Osteocyte (in vitro differentiated cells): ENCODE measurements at regions not wholly inside any gene's neighbourhood (a gene's known extent, or its start where the extent isn't known, plus 50 kb on each side); places are given as distances from the start of the nearest gene placed in this dataset.
A peak's percentile ranks its signal among the peaks of the same experiment; 100 is the strongest.
"Not testable (repeated sequence)": the region's sequence is repeated elsewhere in the genome, so short reads cannot be mapped to it uniquely, and the experiment has no call there.

Experiments used
- DNase-seq: peaks from one replicate; pipeline ENCODE4 v3.0.0; 2021; ENCODE audit warnings: mixed read lengths; ENCODE audit not compliant: unreplicated experiment; ENCODE audit errors: extremely low spot score
- H3K27ac Mint-ChIP-seq: one replicate; pipeline ENCODE4 v1.8.0; 2021; ENCODE audit warnings: mild to moderate bottlenecking, mixed read lengths; ENCODE audit not compliant: unreplicated experiment
- H3K27me3 Mint-ChIP-seq: one replicate; pipeline ENCODE4 v1.8.0; 2021; ENCODE audit warnings: mixed read lengths; ENCODE audit not compliant: unreplicated experiment
- H3K36me3 Mint-ChIP-seq: one replicate; pipeline ENCODE4 v1.8.0; 2021; ENCODE audit warnings: mixed read lengths; ENCODE audit not compliant: unreplicated experiment
- H3K4me1 Mint-ChIP-seq: one replicate; pipeline ENCODE4 v1.8.0; 2021; ENCODE audit warnings: mixed read lengths; ENCODE audit not compliant: unreplicated experiment
- H3K4me3 Mint-ChIP-seq: one replicate; pipeline ENCODE4 v1.8.0; 2021; ENCODE audit warnings: mild to moderate bottlenecking, moderate library complexity, mixed read lengths; ENCODE audit not compliant: unreplicated experiment
- H3K9me3 Mint-ChIP-seq: one replicate; pipeline ENCODE4 v1.8.0; 2021; ENCODE audit warnings: mixed read lengths; ENCODE audit not compliant: unreplicated experiment

DNA sequence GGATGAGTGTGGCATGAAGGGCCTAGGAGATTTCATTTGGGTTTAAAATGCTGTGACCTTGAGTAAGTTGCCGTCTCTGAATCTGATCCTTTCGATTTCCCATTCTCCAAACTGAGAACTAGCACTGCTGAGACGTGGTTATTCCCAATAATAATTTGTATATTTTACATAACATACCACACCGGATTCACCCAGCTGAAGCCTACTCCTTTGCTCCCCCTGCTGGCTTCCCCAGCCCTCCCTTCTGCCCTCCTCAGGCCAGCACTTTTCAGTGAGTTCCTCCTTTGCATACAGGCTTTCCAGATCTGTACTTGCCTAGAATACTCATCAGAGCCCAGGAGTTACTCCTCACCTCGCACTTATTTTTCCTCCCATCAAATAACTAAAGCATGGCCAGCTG is 255.1 kb downstream of the OR4F29 start:
- DNase-seq, H3K9me3 Mint-ChIP-seq, H3K4me3 Mint-ChIP-seq, H3K36me3 Mint-ChIP-seq, H3K27ac Mint-ChIP-seq, H3K27me3 Mint-ChIP-seq, H3K4me1 Mint-ChIP-seq: not testable (repeated sequence)

DNA sequence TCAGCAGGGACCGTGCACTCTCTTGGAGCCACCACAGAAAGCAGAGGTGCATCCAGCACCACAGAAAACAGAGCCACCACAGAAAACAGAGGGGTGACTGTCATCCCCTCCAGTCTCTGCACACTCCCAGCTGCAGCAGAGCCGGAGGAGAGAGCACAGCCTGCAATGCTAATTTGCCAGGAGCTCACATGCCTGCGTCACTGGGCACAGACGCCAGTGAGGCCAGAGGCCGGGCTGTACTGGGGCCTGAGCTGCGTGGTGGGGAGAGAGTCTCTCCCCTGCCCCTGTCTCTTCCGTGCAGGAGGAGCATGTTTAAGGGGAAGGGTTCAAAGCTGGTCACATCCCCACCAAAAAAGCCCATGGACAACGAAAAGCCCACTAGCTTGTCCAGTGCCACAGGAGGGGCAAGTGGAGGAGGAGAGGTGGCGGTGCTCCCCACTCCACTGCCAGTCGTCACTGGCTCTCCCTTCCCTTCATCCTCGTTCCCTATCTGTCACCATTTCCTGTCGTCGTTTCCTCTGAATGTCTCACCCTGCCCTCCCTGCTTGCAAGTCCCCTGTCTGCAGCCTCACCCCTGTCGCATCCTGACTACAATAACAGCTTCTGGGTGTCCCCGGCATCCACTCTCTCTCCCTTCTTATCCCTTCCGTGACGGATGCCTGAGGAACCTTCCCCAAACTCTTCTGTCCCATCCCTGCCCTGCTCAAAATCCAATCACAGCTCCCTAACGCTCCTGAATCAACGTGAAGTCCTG is 260.0 kb downstream of the OR4F29 start:
- H3K9me3 Mint-ChIP-seq, H3K27ac Mint-ChIP-seq, H3K4me3 Mint-ChIP-seq, H3K36me3 Mint-ChIP-seq, H3K27me3 Mint-ChIP-seq, H3K4me1 Mint-ChIP-seq: not testable (repeated sequence)
- peak; percentile 83 for DNase-seq

DNA sequence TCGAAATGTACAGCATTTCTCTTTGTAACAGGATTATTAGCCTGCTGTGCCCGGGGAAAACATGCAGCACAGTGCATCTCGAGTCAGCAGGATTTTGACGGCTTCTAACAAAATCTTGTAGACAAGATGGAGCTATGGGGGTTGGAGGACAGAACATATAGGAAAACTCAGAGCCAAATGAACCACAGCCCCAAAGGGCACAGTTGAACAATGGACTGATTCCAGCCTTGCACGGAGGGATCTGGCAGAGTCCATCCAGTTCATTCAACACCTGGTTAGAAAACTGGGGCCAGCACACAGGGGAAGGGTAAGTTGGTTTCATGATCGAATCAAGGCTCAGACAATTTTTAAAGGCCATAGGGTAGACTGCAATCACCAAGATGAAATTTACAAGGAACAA is 260.8 kb downstream of the OR4F29 start:
- H3K4me3 Mint-ChIP-seq, H3K27ac Mint-ChIP-seq, H3K4me1 Mint-ChIP-seq, H3K27me3 Mint-ChIP-seq, H3K36me3 Mint-ChIP-seq, H3K9me3 Mint-ChIP-seq: not testable (repeated sequence)
- DNase-seq: peak; percentile 15

DNA sequence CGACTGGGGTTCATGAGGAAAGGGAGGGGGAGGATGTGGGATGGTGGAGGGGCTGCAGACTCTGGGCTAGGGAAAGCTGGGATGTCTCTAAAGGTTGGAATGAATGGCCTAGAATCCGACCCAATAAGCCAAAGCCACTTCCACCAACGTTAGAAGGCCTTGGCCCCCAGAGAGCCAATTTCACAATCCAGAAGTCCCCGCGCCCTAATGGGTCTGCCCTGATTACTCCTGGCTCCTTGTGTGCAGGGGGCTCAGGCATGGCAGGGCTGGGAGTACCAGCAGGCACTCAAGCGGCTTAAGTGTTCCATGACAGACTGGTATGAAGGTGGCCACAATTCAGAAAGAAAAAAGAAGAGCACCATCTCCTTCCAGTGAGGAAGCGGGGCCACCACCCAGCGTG is 261.6 kb downstream of the OR4F29 start:
- H3K4me3 Mint-ChIP-seq, H3K27ac Mint-ChIP-seq, H3K4me1 Mint-ChIP-seq, H3K36me3 Mint-ChIP-seq, H3K27me3 Mint-ChIP-seq, H3K9me3 Mint-ChIP-seq: not testable (repeated sequence)
- peak; percentile 76 for DNase-seq

DNA sequence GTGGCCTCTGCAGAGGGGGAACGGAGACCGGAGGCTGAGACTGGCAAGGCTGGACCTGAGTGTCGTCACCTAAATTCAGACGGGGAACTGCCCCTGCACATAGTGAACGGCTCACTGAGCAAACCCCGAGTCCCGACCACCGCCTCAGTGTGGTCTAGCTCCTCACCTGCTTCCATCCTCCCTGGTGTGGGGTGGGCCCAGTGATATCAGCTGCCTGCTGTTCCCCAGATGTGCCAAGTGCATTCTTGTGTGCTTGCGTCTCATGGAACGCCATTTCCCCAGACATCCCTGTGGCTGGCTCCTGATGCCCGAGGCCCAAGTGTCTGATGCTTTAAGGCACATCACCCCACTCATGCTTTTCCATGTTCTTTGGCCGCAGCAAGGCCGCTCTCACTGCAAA is 262.2 kb downstream of the OR4F29 start:
- H3K27ac Mint-ChIP-seq, H3K4me1 Mint-ChIP-seq, H3K27me3 Mint-ChIP-seq, H3K4me3 Mint-ChIP-seq, H3K36me3 Mint-ChIP-seq, H3K9me3 Mint-ChIP-seq: not testable (repeated sequence)
- DNase-seq: peak; percentile 48

DNA sequence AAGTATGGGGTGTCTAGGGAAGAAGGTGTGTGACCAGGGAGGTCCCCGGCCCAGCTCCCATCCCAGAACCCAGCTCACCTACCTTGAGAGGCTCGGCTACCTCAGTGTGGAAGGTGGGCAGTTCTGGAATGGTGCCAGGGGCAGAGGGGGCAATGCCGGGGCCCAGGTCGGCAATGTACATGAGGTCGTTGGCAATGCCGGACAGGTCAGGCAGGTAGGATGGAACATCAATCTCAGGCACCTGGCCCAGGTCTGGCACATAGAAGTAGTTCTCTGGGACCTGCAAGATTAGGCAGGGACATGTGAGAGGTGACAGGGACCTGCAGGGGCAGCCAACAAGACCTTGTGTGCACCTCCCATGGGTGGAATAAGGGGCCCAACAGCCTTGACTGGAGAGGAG is 264.2 kb downstream of the OR4F29 start:
- DNase-seq: peak; percentile 8
- H3K9me3 Mint-ChIP-seq, H3K36me3 Mint-ChIP-seq, H3K4me1 Mint-ChIP-seq, H3K27me3 Mint-ChIP-seq, H3K4me3 Mint-ChIP-seq, H3K27ac Mint-ChIP-seq: not testable (repeated sequence)

DNA sequence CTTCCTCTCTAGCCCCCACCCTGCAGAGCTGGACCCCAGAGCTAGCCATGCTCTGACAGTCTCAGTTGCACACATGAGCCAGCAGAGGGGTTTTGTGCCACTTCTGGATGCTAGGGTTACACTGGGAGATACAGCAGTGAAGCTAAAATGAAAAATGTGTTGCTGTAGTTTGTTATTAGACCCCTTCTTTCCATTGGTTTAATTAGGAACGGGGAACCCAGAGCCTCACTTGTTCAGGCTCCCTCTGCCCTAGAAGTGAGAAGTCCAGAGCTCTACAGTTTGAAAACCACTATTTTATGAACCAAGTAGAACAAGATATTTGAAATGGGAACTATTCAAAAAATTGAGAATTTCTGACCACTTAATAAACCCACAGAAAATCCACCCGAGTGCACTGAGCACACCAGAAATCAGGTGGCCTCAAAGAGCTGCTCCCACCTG is 264.8 kb downstream of the OR4F29 start:
- H3K4me1 Mint-ChIP-seq, H3K27ac Mint-ChIP-seq, H3K9me3 Mint-ChIP-seq, H3K4me3 Mint-ChIP-seq, H3K27me3 Mint-ChIP-seq, H3K36me3 Mint-ChIP-seq: not testable (repeated sequence)
- DNase-seq: peak; percentile 71

DNA sequence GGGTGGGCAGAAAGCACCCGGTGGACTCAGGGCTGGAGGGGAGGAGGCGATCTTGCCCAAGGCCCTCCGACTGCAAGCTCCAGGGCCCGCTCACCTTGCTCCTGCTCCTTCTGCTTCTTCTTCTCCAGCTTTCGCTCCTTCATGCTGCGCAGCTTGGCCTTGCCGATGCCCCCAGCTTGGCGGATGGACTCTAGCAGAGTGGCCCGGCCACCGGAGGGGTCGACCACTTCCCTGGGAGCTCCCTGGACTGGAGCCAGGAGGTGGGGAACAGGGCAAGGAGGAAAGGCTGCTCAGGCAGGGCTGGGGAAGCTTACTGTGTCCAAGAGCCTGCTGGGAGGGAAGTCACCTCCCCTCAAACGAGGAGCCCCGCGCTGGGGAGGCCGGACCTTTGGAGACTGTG is 265.3 kb downstream of the OR4F29 start:
- not testable (repeated sequence) for H3K4me1 Mint-ChIP-seq, H3K27me3 Mint-ChIP-seq, H3K36me3 Mint-ChIP-seq, H3K27ac Mint-ChIP-seq, H3K4me3 Mint-ChIP-seq, H3K9me3 Mint-ChIP-seq
- DNase-seq: peak; percentile 79

DNA sequence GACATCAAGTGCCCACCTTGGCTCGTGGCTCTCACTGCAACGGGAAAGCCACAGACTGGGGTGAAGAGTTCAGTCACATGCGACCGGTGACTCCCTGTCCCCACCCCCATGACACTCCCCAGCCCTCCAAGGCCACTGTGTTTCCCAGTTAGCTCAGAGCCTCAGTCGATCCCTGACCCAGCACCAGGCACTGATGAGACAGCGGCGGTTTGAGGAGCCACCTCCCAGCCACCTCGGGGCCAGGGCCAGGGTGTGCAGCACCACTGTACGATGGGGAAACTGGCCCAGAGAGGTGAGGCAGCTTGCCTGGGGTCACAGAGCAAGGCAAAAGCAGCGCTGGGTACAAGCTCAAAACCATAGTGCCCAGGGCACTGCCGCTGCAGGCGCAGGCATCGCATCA is 266.0 kb downstream of the OR4F29 start:
- not testable (repeated sequence) for H3K4me1 Mint-ChIP-seq, H3K9me3 Mint-ChIP-seq, H3K27me3 Mint-ChIP-seq, H3K27ac Mint-ChIP-seq, H3K36me3 Mint-ChIP-seq, H3K4me3 Mint-ChIP-seq
- peak; percentile 81 for DNase-seq

DNA sequence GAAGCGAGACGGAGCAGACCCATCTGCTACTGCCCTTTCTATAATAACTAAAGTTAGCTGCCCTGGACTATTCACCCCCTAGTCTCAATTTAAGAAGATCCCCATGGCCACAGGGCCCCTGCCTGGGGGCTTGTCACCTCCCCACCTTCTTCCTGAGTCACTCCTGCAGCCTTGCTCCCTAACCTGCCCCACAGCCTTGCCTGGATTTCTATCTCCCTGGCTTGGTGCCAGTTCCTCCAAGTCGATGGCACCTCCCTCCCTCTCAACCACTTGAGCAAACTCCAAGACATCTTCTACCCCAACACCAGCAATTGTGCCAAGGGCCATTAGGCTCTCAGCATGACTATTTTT is 267.2 kb downstream of the OR4F29 start:
- not testable (repeated sequence) for H3K4me1 Mint-ChIP-seq, H3K27me3 Mint-ChIP-seq, H3K36me3 Mint-ChIP-seq, H3K9me3 Mint-ChIP-seq, H3K4me3 Mint-ChIP-seq, H3K27ac Mint-ChIP-seq
- peak; percentile 87 for DNase-seq

DNA sequence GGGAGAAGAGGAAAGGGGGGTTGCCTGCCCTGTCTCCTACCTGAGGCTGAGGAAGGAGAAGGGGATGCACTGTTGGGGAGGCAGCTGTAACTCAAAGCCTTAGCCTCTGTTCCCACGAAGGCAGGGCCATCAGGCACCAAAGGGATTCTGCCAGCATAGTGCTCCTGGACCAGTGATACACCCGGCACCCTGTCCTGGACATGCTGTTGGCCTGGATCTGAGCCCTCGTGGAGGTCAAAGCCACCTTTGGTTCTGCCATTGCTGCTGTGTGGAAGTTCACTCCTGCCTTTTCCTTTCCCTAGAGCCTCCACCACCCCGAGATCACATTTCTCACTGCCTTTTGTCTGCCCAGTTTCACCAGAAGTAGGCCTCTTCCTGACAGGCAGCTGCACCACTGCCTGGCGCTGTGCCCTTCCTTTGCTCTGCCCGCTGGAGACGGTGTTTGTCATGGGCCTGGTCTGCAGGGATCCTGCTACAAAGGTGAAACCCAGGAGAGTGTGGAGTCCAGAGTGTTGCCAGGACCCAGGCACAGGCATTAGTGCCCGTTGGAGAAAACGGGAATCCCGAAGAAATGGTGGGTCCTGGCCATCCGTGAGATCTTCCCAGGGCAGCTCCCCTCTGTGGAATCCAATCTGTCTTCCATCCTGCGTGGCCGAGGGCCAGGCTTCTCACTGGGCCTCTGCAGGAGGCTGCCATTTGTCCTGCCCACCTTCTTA is 267.7 kb downstream of the OR4F29 start:
- H3K4me1 Mint-ChIP-seq, H3K27me3 Mint-ChIP-seq, H3K27ac Mint-ChIP-seq, H3K4me3 Mint-ChIP-seq, H3K9me3 Mint-ChIP-seq, H3K36me3 Mint-ChIP-seq: not testable (repeated sequence)
- peak; percentile 80 for DNase-seq

DNA sequence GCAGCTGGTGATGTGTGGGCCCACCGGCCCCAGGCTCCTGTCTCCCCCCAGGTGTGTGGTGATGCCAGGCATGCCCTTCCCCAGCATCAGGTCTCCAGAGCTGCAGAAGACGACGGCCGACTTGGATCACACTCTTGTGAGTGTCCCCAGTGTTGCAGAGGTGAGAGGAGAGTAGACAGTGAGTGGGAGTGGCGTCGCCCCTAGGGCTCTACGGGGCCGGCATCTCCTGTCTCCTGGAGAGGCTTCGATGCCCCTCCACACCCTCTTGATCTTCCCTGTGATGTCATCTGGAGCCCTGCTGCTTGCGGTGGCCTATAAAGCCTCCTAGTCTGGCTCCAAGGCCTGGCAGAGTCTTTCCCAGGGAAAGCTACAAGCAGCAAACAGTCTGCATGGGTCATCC is 268.4 kb downstream of the OR4F29 start:
- peak; percentile 84 for DNase-seq
- not testable (repeated sequence) for H3K4me3 Mint-ChIP-seq, H3K27me3 Mint-ChIP-seq, H3K4me1 Mint-ChIP-seq, H3K9me3 Mint-ChIP-seq, H3K36me3 Mint-ChIP-seq, H3K27ac Mint-ChIP-seq
